ENCODE measurements at regions not wholly inside any gene's neighbourhood (a gene's known extent, or its start where the extent isn't known, plus 50 kb on each side); places are given as distances from the start of the nearest gene placed in this dataset.

DNA sequence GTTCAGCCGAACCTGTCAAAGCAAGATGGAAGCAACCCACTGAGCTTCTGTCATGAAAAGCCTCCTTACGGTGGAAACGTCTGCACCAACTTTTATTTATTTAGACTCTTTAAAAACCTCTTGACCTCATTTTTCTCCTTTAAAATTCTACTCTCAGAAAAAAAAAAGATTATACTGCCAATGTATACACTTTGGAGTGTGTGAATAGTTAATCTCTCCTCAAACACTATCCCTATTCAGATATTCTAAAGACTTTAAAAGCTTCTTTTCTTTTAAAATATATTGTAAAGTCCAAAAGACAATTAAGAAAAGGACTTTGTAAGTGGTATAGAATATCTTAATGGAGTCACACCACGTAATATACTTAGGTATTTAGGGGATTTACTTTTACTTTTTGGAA is 335.2 kb upstream of the SEMA3D start:
- TF ChIP-seq, protein P1, sequence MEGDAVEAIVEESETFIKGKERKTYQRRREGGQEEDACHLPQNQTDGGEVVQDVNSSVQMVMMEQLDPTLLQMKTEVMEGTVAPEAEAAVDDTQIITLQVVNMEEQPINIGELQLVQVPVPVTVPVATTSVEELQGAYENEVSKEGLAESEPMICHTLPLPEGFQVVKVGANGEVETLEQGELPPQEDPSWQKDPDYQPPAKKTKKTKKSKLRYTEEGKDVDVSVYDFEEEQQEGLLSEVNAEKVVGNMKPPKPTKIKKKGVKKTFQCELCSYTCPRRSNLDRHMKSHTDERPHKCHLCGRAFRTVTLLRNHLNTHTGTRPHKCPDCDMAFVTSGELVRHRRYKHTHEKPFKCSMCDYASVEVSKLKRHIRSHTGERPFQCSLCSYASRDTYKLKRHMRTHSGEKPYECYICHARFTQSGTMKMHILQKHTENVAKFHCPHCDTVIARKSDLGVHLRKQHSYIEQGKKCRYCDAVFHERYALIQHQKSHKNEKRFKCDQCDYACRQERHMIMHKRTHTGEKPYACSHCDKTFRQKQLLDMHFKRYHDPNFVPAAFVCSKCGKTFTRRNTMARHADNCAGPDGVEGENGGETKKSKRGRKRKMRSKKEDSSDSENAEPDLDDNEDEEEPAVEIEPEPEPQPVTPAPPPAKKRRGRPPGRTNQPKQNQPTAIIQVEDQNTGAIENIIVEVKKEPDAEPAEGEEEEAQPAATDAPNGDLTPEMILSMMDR (IDR thresholded peaks at IDR 0.05), result no peak
- TF ChIP-seq POLR2A (IDR thresholded peaks at IDR 0.05), result no peak
- no peak for TF ChIP-seq POLR2AphosphoS5 (IDR thresholded peaks at IDR 0.05)
